Spleen (tissue), 7 donors: ENCODE measurements at regions not wholly inside any gene's neighbourhood (a gene's known extent, or its start where the extent isn't known, plus 50 kb on each side); places are given as distances from the start of the nearest gene placed in this dataset.

Experiments used
- CTCF ChIP-seq, 11 experiments: fragments of 200-600 bp in 7 of 11; fragments of 450-650 bp in 4 of 11; sonication (generic) in 4 of 11; IDR thresholded peaks in 8 of 11; conservative IDR thresholded peaks in 3 of 11; 1 replicate in 7 of 11; 2 replicates in 4 of 11; pipeline versions ENCODE4 v1.4.0 to v1.8.0; 2016 to 2021; ENCODE audit warnings: antibody characterized with exemption in 11 of 11, inconsistent platforms in 4 of 11, mild to moderate bottlenecking in 1 of 11
- POLR2A ChIP-seq, 3 donors: fragments of 450-650 bp; IDR thresholded peaks; one replicate each; pipeline ENCODE4 v1.5.1; 2017; ENCODE audit warnings: antibody characterized with exemption in 3 of 3, mild to moderate bottlenecking in 1 of 3
- donor health status: DM: no; HTN: no; CAD: no; lungs with moderate emphysema.
- donor health status: DM: no; HTN: no; CAD: no.
- donor health status: DM: no; HTN: no; CAD: no.

DNA sequence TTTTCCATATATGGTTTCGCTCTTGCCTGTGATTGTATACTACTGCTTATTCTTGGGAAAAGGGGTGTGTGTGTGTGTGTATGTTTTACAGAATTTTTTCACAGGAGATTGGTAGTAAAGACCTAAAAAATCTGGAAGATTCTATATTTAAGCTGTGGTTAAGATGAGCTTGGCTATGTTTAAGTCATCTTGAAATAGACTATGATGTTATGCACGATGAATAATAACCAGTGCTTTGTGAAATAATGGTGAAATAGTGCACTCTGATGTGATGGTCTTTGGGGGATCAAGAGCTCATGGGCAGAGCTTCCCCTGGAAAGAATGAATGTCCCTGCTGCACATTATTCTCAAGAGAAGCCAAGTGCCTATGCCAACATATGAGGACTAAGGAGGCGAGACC is 301.0 kb downstream of the ACTL7B start:
- TF ChIP-seq POLR2A (IDR thresholded peaks at IDR 0.05) (no peak), CTCF (IDR thresholded peaks at IDR 0.05 in 8 of 11, conservative IDR thresholded peaks at IDR 0.05 in 3 of 11) (no peak)
